ENCODE measurements at regions not wholly inside any gene's neighbourhood (a gene's known extent, or its start where the extent isn't known, plus 50 kb on each side); places are given as distances from the start of the nearest gene placed in this dataset.

DNA sequence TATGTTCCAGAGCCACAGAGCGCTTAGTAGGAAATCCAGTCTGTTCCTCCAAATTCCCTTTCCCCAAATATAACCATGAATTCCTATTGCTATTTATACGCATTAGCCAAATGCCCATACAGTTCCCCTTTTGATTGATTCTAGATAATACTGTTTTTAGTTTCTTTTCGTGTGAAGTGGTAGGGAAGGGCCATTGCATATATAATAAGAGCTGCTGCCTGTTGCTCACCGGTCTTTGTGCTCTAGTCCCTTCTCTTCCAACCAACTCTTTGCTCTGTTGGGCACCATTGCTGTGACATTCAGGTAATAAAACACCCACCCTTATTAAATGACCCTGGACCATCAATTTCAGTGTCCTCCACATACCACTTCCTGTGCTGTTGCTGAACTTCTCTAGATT is 379.9 kb upstream of the KCNMB2 start:
- H3K4me3 ChIP-seq (replicated peaks in 1 of 3; ENCODE audit: insufficient read depth in 1 of 3, low read depth in 1 of 3, low read length in 3 of 3): no peak overlapping the region
- DNase-seq (ENCODE audit: low read depth, low spot score) (no peak), FAIRE-seq (no peak)
- no peaks in the 10 kb centered on the region for H3K9me3 ChIP-seq (replicated peaks; ENCODE audit: control insufficient read depth, insufficient read depth, low read length)
- no peaks in the 10 kb centered on the region for H4K20me1 ChIP-seq (replicated peaks; ENCODE audit: control insufficient read depth, extremely low read depth, insufficient read depth, low read length)
- CTCF ChIA-PET: no interaction called here
- H3K9ac ChIP-seq (replicated peaks; ENCODE audit: extremely low read depth, insufficient read depth, low read length): no peak overlapping the region
- no peaks in the 10 kb centered on the region for H3K27me3 ChIP-seq (ENCODE audit: control insufficient read depth in 2 of 2, insufficient read depth in 2 of 2, low read length in 2 of 2)
- BruUV-seq (replicated peaks): no TSS peak
- TF ChIP-seq JUN (IDR thresholded peaks at IDR 0.05; ENCODE audit: borderline replicate concordance, insufficient read depth, insufficient read length, low read depth): no peak
- TF ChIP-seq, protein P1, sequence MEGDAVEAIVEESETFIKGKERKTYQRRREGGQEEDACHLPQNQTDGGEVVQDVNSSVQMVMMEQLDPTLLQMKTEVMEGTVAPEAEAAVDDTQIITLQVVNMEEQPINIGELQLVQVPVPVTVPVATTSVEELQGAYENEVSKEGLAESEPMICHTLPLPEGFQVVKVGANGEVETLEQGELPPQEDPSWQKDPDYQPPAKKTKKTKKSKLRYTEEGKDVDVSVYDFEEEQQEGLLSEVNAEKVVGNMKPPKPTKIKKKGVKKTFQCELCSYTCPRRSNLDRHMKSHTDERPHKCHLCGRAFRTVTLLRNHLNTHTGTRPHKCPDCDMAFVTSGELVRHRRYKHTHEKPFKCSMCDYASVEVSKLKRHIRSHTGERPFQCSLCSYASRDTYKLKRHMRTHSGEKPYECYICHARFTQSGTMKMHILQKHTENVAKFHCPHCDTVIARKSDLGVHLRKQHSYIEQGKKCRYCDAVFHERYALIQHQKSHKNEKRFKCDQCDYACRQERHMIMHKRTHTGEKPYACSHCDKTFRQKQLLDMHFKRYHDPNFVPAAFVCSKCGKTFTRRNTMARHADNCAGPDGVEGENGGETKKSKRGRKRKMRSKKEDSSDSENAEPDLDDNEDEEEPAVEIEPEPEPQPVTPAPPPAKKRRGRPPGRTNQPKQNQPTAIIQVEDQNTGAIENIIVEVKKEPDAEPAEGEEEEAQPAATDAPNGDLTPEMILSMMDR (IDR thresholded peaks at IDR 0.05; ENCODE audit: extremely low read depth in 1 of 2, insufficient read depth in 1 of 2, low read depth in 1 of 2, low read length in 2 of 2): no peak
- TF ChIP-seq POLR2A (IDR thresholded peaks at IDR 0.05; ENCODE audit: low read depth, low read length): no peak
- TF ChIP-seq FOS (IDR thresholded peaks at IDR 0.05; ENCODE audit: borderline replicate concordance, insufficient read depth, low read length): no peak
- no peak for TF ChIP-seq MYC (IDR thresholded peaks at IDR 0.05; ENCODE audit: low read depth, low read length)
- TF ChIP-seq, protein P2, sequence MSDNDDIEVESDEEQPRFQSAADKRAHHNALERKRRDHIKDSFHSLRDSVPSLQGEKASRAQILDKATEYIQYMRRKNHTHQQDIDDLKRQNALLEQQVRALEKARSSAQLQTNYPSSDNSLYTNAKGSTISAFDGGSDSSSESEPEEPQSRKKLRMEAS (IDR thresholded peaks at IDR 0.05; ENCODE audit: insufficient read depth, insufficient read length): no peak
- TF ChIP-seq EZH2 (IDR thresholded peaks at IDR 0.05; ENCODE audit: borderline replicate concordance, low read depth, low read length, severe bottlenecking): no peak
- TF ChIP-seq POLR2AphosphoS5 (IDR thresholded peaks at IDR 0.05; ENCODE audit: insufficient read depth, low read depth, low read length): no peak
- peaks cover 21% of the 10 kb centered on the region for H3K4me1 ChIP-seq (ENCODE audit: control insufficient read depth, extremely low read depth, insufficient read depth, low read length)
- POLR2A ChIA-PET: no interaction called here
- intact Hi-C loops (cut with micrococcal nuclease): loop anchor here (5.0 kb wide), 1 partner anchor 264 kb away; no protein-coding TSS in a partner anchor
- no peaks in the 10 kb centered on the region for H3K9me1 ChIP-seq (replicated peaks; ENCODE audit: control insufficient read depth, extremely low read depth, insufficient read depth, low read length)
- H2AFZ ChIP-seq (ENCODE audit: low read depth, low read length): no peak overlapping the region
- no peaks in the 10 kb centered on the region for H3K36me3 ChIP-seq (ENCODE audit: control insufficient read depth in 2 of 2, extremely low read depth in 1 of 2, insufficient read depth in 2 of 2, low read length in 2 of 2)
- dilution Hi-C loops (cut with MboI; ENCODE audit: extremely low pct_ligation_motif_present, low sequenced_read_pairs): no loop called here
- H3K79me2 ChIP-seq (ENCODE audit: control insufficient read depth, insufficient read depth, low read length): no peaks in the 10 kb centered on the region
- no peak overlapping the region for H3K27ac ChIP-seq (ENCODE audit: insufficient read depth, low read depth, low read length)
- no peak overlapping the region for H3K4me2 ChIP-seq (ENCODE audit: insufficient read depth, low read length)
